Naive thymus-derived CD8-positive, alpha-beta T cell (primary cell): ENCODE measurements at regions not wholly inside any gene's neighbourhood (a gene's known extent, or its start where the extent isn't known, plus 50 kb on each side); places are given as distances from the start of the nearest gene placed in this dataset.
A peak's percentile ranks its signal among the peaks of the same experiment; 100 is the strongest.

ENCODE experiments used
- ATAC-seq, 2 donors: fragments of 150-1000 bp; cut with Tn5 transposase in 1 of 2; sonication (Bioruptor Pico), chemical (Tn5 transposase) in 1 of 2; 1 replicate in 1 of 2; 2 replicates in 1 of 2; pipeline ENCODE4 v1.10.0; 2021; ENCODE audit warnings: mild to moderate bottlenecking in 2 of 2, moderate library complexity in 2 of 2
- POLR2A ChIA-PET: fragments of 350-600 bp; sonication (Branson Sonifier 250); formaldehyde crosslinking; loops from one replicate; lab custom pipeline; 2021; ENCODE audit warnings: antibody characterized with exemption; lab: Charles Lee
- DNase-seq, 10 donors: peaks; one replicate each; pipeline versions ENCODE4 v3.0.0 to v3.0.0-alpha.2; 2020 to 2022
- H3K27ac Mint-ChIP-seq, 10 donors: one replicate each; pipeline ENCODE4 v1.8.0; 2020 to 2022; ENCODE audit warnings: mild to moderate bottlenecking in 10 of 10, mixed read lengths in 10 of 10, moderate library complexity in 4 of 10, inconsistent platforms in 1 of 10
- H3K27me3 Mint-ChIP-seq, 5 donors: one replicate each; pipeline ENCODE4 v1.8.0; 2021 to 2022; ENCODE audit warnings: mixed read lengths in 5 of 5
- H3K36me3 Mint-ChIP-seq, 3 donors: one replicate each; pipeline ENCODE4 v1.8.0; 2020 to 2022; ENCODE audit warnings: mixed read lengths in 3 of 3, mild to moderate bottlenecking in 2 of 3, inconsistent platforms in 1 of 3
- H3K4me1 Mint-ChIP-seq, 4 donors: one replicate each; pipeline ENCODE4 v1.8.0; 2021 to 2022; ENCODE audit warnings: mixed read lengths in 4 of 4
- H3K4me3 Mint-ChIP-seq, 10 donors: one replicate each; pipeline ENCODE4 v1.8.0; 2020 to 2022; ENCODE audit warnings: mild to moderate bottlenecking in 10 of 10, mixed read lengths in 10 of 10, moderate library complexity in 6 of 10, inconsistent platforms in 1 of 10
- H3K9me3 Mint-ChIP-seq, 9 donors: one replicate each; pipeline ENCODE4 v1.8.0; 2020 to 2022; ENCODE audit warnings: mixed read lengths in 9 of 9, mild to moderate bottlenecking in 3 of 9, inconsistent platforms in 1 of 9, moderate library complexity in 1 of 9

- Mint-ChIP-seq H3K4me3 (no peak overlapping the region), H3K4me1 (no peaks in the 10 kb centered on the region), H3K9me3 (peaks cover 0 to 9% (median 0%) of the 10 kb centered on the region in 9 donors), H3K27me3 (peaks cover 8 to 43% (median 12%) of the 10 kb centered on the region in 5 donors), H3K36me3 (no peaks in the 10 kb centered on the region), H3K27ac (no peak overlapping the region)
- POLR2A ChIA-PET: interaction anchor here (0.7 kb wide), 1 partner anchor 305 kb away, joined by 4 read pairs; no protein-coding TSS in a partner anchor
- DNase-seq (no peak), ATAC-seq (no peak)
Observed at GRCh38 chr10:117889664-117890063, 157.1 kb downstream of the RAB11FIP2 start.

GRCh38 chr10:117892681-117893220, 154.0 kb downstream of the RAB11FIP2 start:
- no peak overlapping the region for H3K4me3 Mint-ChIP-seq
- H3K9me3 Mint-ChIP-seq: peaks cover under 1 to 13% (median 7%) of the 10 kb centered on the region in 9 donors
- no peak for ATAC-seq
- peaks cover 0 to 7% (median 0%) of the 10 kb centered on the region in 3 donors for H3K36me3 Mint-ChIP-seq
- H3K27ac Mint-ChIP-seq: no peak overlapping the region
- POLR2A ChIA-PET: no interaction called here
- H3K27me3 Mint-ChIP-seq: peaks cover 8 to 37% (median 9%) of the 10 kb centered on the region in 5 donors
- no peak for DNase-seq
- no peaks in the 10 kb centered on the region for H3K4me1 Mint-ChIP-seq

GRCh38 chr10:117894339-117894738, 152.4 kb downstream of the RAB11FIP2 start:
- peaks cover 0 to 7% (median 0%) of the 10 kb centered on the region in 3 donors for H3K36me3 Mint-ChIP-seq
- POLR2A ChIA-PET: no interaction called here
- peaks cover 0 to 13% (median 7%) of the 10 kb centered on the region in 9 donors for H3K9me3 Mint-ChIP-seq
- no peak overlapping the region for H3K4me3 Mint-ChIP-seq
- H3K4me1 Mint-ChIP-seq: no peaks in the 10 kb centered on the region
- DNase-seq: no peak
- peaks cover 7 to 39% (median 9%) of the 10 kb centered on the region in 5 donors for H3K27me3 Mint-ChIP-seq
- no peak for ATAC-seq
- H3K27ac Mint-ChIP-seq: peak overlapping the region in 1 of 10 donors; percentile 13

- Mint-ChIP-seq H3K9me3 (peaks cover 0 to 13% (median 7%) of the 10 kb centered on the region in 9 donors), H3K36me3 (peaks cover 0 to 7% (median 0%) of the 10 kb centered on the region in 3 donors), H3K4me1 (no peaks in the 10 kb centered on the region), H3K27ac (no peak overlapping the region), H3K27me3 (peaks cover 4 to 44% (median 13%) of the 10 kb centered on the region in 5 donors), H3K4me3 (no peak overlapping the region)
- DNase-seq (no peak), ATAC-seq (no peak)
- POLR2A ChIA-PET: no interaction called here
Observed at GRCh38 chr10:117896517-117896916, 150.2 kb downstream of the RAB11FIP2 start.

GRCh38 chr10:117899181-117899683, 147.5 kb downstream of the RAB11FIP2 start:
- Mint-ChIP-seq H3K9me3 (peaks cover 0 to 13% (median 6%) of the 10 kb centered on the region in 9 donors), H3K4me1 (no peaks in the 10 kb centered on the region), H3K4me3 (no peak overlapping the region), H3K27ac (no peak overlapping the region), H3K27me3 (peaks cover 4 to 53% (median 19%) of the 10 kb centered on the region in 5 donors), H3K36me3 (peaks cover 0 to 7% (median 0%) of the 10 kb centered on the region in 3 donors)
- no peak for ATAC-seq
- DNase-seq: no peak
- POLR2A ChIA-PET: interaction anchor here (0.7 kb wide), 1 partner anchor 21 kb away, joined by 6 read pairs; no protein-coding TSS in a partner anchor

GRCh38 chr10:117900280-117900679, 146.5 kb downstream of the RAB11FIP2 start:
- Mint-ChIP-seq H3K36me3 (peaks cover 0 to 7% (median 0%) of the 10 kb centered on the region in 3 donors), H3K27ac (no peak overlapping the region), H3K27me3 (peaks cover 9 to 62% (median 28%) of the 10 kb centered on the region in 5 donors), H3K4me1 (no peaks in the 10 kb centered on the region), H3K9me3 (peaks cover 0 to 13% (median 6%) of the 10 kb centered on the region in 9 donors), H3K4me3 (no peak overlapping the region)
- DNase-seq (no peak), ATAC-seq (no peak)
- POLR2A ChIA-PET: no interaction called here

GRCh38 chr10:117903854-117904253, 142.9 kb downstream of the RAB11FIP2 start:
- no peak for DNase-seq
- H3K27ac Mint-ChIP-seq: no peak overlapping the region
- no peak for ATAC-seq

GRCh38 chr10:117905404-117905803, 141.3 kb downstream of the RAB11FIP2 start:
- no peaks in the 10 kb centered on the region for H3K9me3 Mint-ChIP-seq
- H3K27ac Mint-ChIP-seq: no peak overlapping the region
- peaks cover 14 to 52% (median 32%) of the 10 kb centered on the region in 5 donors for H3K27me3 Mint-ChIP-seq
- H3K4me3 Mint-ChIP-seq: no peak overlapping the region
- POLR2A ChIA-PET: no interaction called here
- ATAC-seq (no peak), DNase-seq (no peak)
- no peaks in the 10 kb centered on the region for H3K36me3 Mint-ChIP-seq
- H3K4me1 Mint-ChIP-seq: no peaks in the 10 kb centered on the region

More at GRCh38 chr10:117903854-117904253, 142.9 kb downstream of the RAB11FIP2 start:
- POLR2A ChIA-PET: no interaction called here
- no peak overlapping the region for H3K4me3 Mint-ChIP-seq
- peaks cover 0 to 4% (median 0%) of the 10 kb centered on the region in 9 donors for H3K9me3 Mint-ChIP-seq
- peaks cover 14 to 62% (median 33%) of the 10 kb centered on the region in 5 donors for H3K27me3 Mint-ChIP-seq
- no peaks in the 10 kb centered on the region for H3K4me1 Mint-ChIP-seq
- no peaks in the 10 kb centered on the region for H3K36me3 Mint-ChIP-seq

GRCh38 chr10:117911684-117912083, 135.1 kb downstream of the RAB11FIP2 start:
- ATAC-seq (no peak), DNase-seq (no peak)
- POLR2A ChIA-PET: no interaction called here
- Mint-ChIP-seq H3K4me3 (no peak overlapping the region), H3K4me1 (no peaks in the 10 kb centered on the region), H3K9me3 (no peaks in the 10 kb centered on the region), H3K27ac (no peak overlapping the region), H3K27me3 (peaks cover 16 to 47% (median 25%) of the 10 kb centered on the region in 5 donors), H3K36me3 (no peaks in the 10 kb centered on the region)

- Mint-ChIP-seq H3K4me3 (no peak overlapping the region), H3K27me3 (peaks cover 15 to 43% (median 18%) of the 10 kb centered on the region in 5 donors), H3K4me1 (no peaks in the 10 kb centered on the region), H3K9me3 (no peaks in the 10 kb centered on the region), H3K27ac (no peak overlapping the region), H3K36me3 (no peaks in the 10 kb centered on the region)
- DNase-seq (no peak), ATAC-seq (no peak)
- POLR2A ChIA-PET: no interaction called here
Observed at GRCh38 chr10:117914334-117914733, 132.4 kb downstream of the RAB11FIP2 start.

- Mint-ChIP-seq H3K4me1 (no peaks in the 10 kb centered on the region), H3K36me3 (no peaks in the 10 kb centered on the region), H3K27ac (no peak overlapping the region), H3K27me3 (peaks cover 0 to 6% (median 2%) of the 10 kb centered on the region in 5 donors), H3K9me3 (peaks cover 0 to 3% (median 0%) of the 10 kb centered on the region in 9 donors), H3K4me3 (no peak overlapping the region)
- POLR2A ChIA-PET: no interaction called here
- ATAC-seq: no peak
- no peak for DNase-seq
Observed at GRCh38 chr10:117920956-117921355, 125.8 kb downstream of the RAB11FIP2 start.

- Mint-ChIP-seq H3K4me3 (no peak overlapping the region), H3K27me3 (peaks cover 0 to 6% (median 2%) of the 10 kb centered on the region in 5 donors), H3K27ac (no peak overlapping the region), H3K4me1 (no peaks in the 10 kb centered on the region), H3K9me3 (peaks cover 0 to 3% (median 0%) of the 10 kb centered on the region in 9 donors), H3K36me3 (no peaks in the 10 kb centered on the region)
- DNase-seq (no peak), ATAC-seq (no peak)
- POLR2A ChIA-PET: no interaction called here
Observed at GRCh38 chr10:117921421-117921820, 125.3 kb downstream of the RAB11FIP2 start.

GRCh38 chr10:117924820-117925219, 121.9 kb downstream of the RAB11FIP2 start:
- Mint-ChIP-seq H3K4me3 (no peak overlapping the region), H3K27ac (no peak overlapping the region), H3K36me3 (no peaks in the 10 kb centered on the region), H3K9me3 (peaks cover 0 to 3% (median 0%) of the 10 kb centered on the region in 9 donors), H3K27me3 (peaks cover 0 to 17% (median 3%) of the 10 kb centered on the region in 5 donors), H3K4me1 (no peaks in the 10 kb centered on the region)
- DNase-seq (no peak), ATAC-seq (no peak)
- POLR2A ChIA-PET: no interaction called here
